K562 (cell line): ENCODE measurements at regions not wholly inside any gene's neighbourhood (a gene's known extent, or its start where the extent isn't known, plus 50 kb on each side); places are given as distances from the start of the nearest gene placed in this dataset.

Experiments
- CTCF ChIP-seq, 3 experiments: IDR thresholded peaks in 2 of 3; conservative IDR thresholded peaks in 1 of 3; 2 replicates each; pipeline ENCODE4 v1.5.1; 2011 to 2012; ENCODE audit warnings: low read length in 3 of 3, mild to moderate bottlenecking in 3 of 3, control low read depth in 2 of 3, improper control_type of control experiment in 1 of 3, inconsistent platforms in 1 of 3, low read depth in 1 of 3, mixed read lengths in 1 of 3, moderate library complexity in 1 of 3; ENCODE audit not compliant: insufficient read depth in 2 of 3
- ERF ChIP-seq: fragments of 450-650 bp; formaldehyde crosslinking; IDR thresholded peaks from 2 replicates; pipeline ENCODE4 v1.4.0; 2020; ENCODE audit warnings: mild to moderate bottlenecking, mixed read lengths
- PTTG1 ChIP-seq: fragments of 450-650 bp; IDR thresholded peaks from 2 replicates; pipeline ENCODE4 v1.6.1; 2016; ENCODE audit warnings: low read depth, mild to moderate bottlenecking, missing genetic modification characterization, missing compliant biosample characterization
- YY1 ChIP-seq, 3 experiments: IDR thresholded peaks; 2 replicates each; pipeline ENCODE4 v1.6.1; 2011; ENCODE audit warnings: low read length in 2 of 3, mild to moderate bottlenecking in 2 of 3, moderate library complexity in 2 of 3, borderline replicate concordance in 1 of 3, control low read depth in 1 of 3, low read depth in 1 of 3; ENCODE audit not compliant: insufficient read depth in 3 of 3, insufficient replicate concordance in 2 of 3, control insufficient read depth in 1 of 3, insufficient read length in 1 of 3; ENCODE audit errors: extremely low read depth in 1 of 3

DNA sequence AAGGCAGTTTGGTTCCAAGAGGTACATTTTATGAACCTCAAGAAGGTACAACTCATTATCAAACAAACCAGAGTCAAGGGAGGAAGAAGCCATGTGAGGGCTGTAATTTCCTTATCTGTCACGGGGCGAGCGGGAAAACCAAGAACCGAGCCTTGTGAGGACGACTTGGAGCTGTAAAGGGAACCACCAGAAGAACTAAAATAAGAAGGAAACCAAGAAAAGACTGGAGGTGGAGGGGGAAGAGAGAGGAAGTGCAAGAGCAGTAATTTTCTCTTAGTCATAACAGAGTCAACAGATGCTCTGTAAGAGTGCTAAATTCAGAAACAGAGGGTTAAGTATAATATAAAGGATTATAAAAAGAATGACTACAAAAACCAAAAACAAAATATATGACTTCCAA lies 127.1 kb downstream of the DIRAS2 start:
- no peak for TF ChIP-seq CTCF (IDR thresholded peaks at IDR 0.05 in 2 of 3, conservative IDR thresholded peaks at IDR 0.05 in 1 of 3; ENCODE audit: insufficient read depth in 2 of 3, low read depth in 1 of 3, low read length in 3 of 3)
- no peak for TF ChIP-seq ERF (CRISPR knock-in tag)
- TF ChIP-seq PTTG1, result no peak
- no peak for TF ChIP-seq YY1 (IDR thresholded peaks at IDR 0.05; ENCODE audit: borderline replicate concordance in 1 of 3, control insufficient read depth in 1 of 3, extremely low read depth in 1 of 3, insufficient read depth in 3 of 3, insufficient read length in 1 of 3, insufficient replicate concordance in 2 of 3, low read depth in 1 of 3, low read length in 2 of 3)
